ENCODE measurements at regions not wholly inside any gene's neighbourhood (a gene's known extent, or its start where the extent isn't known, plus 50 kb on each side); places are given as distances from the start of the nearest gene placed in this dataset.

- Histone ChIP-seq H3K9me2 (no peaks in the 10 kb centered on the region), H3K9ac (no peak overlapping the region), H3K36me3 (replicated peaks in 1 of 2; ENCODE audit: control insufficient read depth in 1 of 2, insufficient read depth in 2 of 2, low read length in 1 of 2) (no peaks in the 10 kb centered on the region), H3K27ac (ENCODE audit: low read depth in 2 of 2, low read length in 1 of 2) (no peak overlapping the region), H3F3A (replicated peaks; ENCODE audit: insufficient read depth) (no peaks in the 10 kb centered on the region), H4K20me1 (ENCODE audit: insufficient read depth) (no peaks in the 10 kb centered on the region), H3K4me3 (ENCODE audit: low read depth in 2 of 2, low read length in 1 of 2) (no peak overlapping the region), H3K4me2 (no peak overlapping the region), H3K4me1 (ENCODE audit: control insufficient read depth in 1 of 2, insufficient read depth in 2 of 2, low read depth in 1 of 2, low read length in 1 of 2) (peaks cover 0 to 4% of the 10 kb centered on the region in 2 experiments; a peak in 1 of 4 replicates), H2AFZ (ENCODE audit: low read depth) (no peak overlapping the region), H3K9me3 (no peaks in the 10 kb centered on the region), H3K27me3 (ENCODE audit: insufficient read depth) (no peaks in the 10 kb centered on the region), H3K79me2 (ENCODE audit: insufficient read depth) (no peaks in the 10 kb centered on the region)
- no peak for DNase-seq
- ChIA-PET CTCF (no interaction called here), POLR2A (no interaction called here)
- TF ChIP-seq EZH2phosphoT487 (IDR thresholded peaks at IDR 0.05; ENCODE audit: borderline replicate concordance, low read depth) (no peak), USF2 (IDR thresholded peaks at IDR 0.05; ENCODE audit: borderline replicate concordance, low read depth, low read length) (no peak), REST (IDR thresholded peaks at IDR 0.05; ENCODE audit: low read depth, low read length) (no peak), RCOR1 (IDR thresholded peaks at IDR 0.05; ENCODE audit: low read length) (no peak), POLR2AphosphoS5 (IDR thresholded peaks at IDR 0.05; ENCODE audit: low read depth, low read length) (no peak), CTCF (IDR thresholded peaks at IDR 0.05) (no peak), ZBTB33 (IDR thresholded peaks at IDR 0.05; ENCODE audit: borderline replicate concordance, low read depth) (no peak), JUND (IDR thresholded peaks at IDR 0.05) (no peak), GATA2 (CRISPR knock-in tag; IDR thresholded peaks at IDR 0.05) (no peak)
- WGBS (ENCODE audit: low lambda C conversion rate), result 75% methylated on average over 12 of the region's 13 CpGs
Measured at GRCh38 chr21:43351501-43352153, 75.3 kb downstream of the SIK1 start.

Measured in SK-N-SH (cell line).